ENCODE measurements at regions not wholly inside any gene's neighbourhood (a gene's known extent, or its start where the extent isn't known, plus 50 kb on each side); places are given as distances from the start of the nearest gene placed in this dataset.

GRCh38 chr12:116480210-116480810, 78.9 kb upstream of the MAP1LC3B2 start:
- ChIA-PET CTCF (no interaction called here), POLR2A (no interaction called here)
- TF ChIP-seq, protein P1, sequence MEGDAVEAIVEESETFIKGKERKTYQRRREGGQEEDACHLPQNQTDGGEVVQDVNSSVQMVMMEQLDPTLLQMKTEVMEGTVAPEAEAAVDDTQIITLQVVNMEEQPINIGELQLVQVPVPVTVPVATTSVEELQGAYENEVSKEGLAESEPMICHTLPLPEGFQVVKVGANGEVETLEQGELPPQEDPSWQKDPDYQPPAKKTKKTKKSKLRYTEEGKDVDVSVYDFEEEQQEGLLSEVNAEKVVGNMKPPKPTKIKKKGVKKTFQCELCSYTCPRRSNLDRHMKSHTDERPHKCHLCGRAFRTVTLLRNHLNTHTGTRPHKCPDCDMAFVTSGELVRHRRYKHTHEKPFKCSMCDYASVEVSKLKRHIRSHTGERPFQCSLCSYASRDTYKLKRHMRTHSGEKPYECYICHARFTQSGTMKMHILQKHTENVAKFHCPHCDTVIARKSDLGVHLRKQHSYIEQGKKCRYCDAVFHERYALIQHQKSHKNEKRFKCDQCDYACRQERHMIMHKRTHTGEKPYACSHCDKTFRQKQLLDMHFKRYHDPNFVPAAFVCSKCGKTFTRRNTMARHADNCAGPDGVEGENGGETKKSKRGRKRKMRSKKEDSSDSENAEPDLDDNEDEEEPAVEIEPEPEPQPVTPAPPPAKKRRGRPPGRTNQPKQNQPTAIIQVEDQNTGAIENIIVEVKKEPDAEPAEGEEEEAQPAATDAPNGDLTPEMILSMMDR (IDR thresholded peaks at IDR 0.05) = no peak
- Mint-ChIP-seq H3K4me3 (no peak overlapping the region), H3K27ac (no peak overlapping the region), H3K4me1 (ENCODE audit: low read depth) (peaks cover 6% of the 10 kb centered on the region), H3K27me3 (no peaks in the 10 kb centered on the region), H3K36me3 (ENCODE audit: low read depth) (no peaks in the 10 kb centered on the region), H3K9me3 (peaks cover 17% of the 10 kb centered on the region)
- intact Hi-C loops (cut with micrococcal nuclease) = no loop called here
- DNase-seq = no peak
- ATAC-seq = no peak

DNA sequence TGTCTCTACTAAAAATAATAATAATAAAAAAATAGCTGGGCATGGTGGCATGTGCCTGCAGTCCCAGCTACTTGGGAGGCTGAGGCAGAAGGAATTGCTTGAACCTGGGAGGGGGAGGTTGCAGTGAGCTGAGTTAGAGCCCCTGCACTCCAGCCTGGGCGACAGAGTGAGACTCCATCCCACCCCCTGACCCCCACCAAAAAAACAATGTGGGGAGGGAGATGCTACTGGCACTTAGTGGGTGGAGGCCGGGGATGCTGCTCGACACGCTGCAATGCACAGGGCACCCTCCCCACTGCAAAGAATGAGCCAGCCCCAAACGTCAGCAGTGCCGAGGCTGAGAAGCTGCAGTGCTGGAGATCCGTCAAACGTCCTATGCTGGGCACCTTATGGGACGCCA, 77.5 kb upstream of the MAP1LC3B2 start:
- H3K36me3 Mint-ChIP-seq (ENCODE audit: low read depth) = no peaks in the 10 kb centered on the region
- H3K4me1 Mint-ChIP-seq (ENCODE audit: low read depth) = peaks cover 6% of the 10 kb centered on the region
- no peak for DNase-seq
- H3K27ac Mint-ChIP-seq = no peak overlapping the region
- POLR2A ChIA-PET = interaction anchor here (0.6 kb wide), 1 partner anchor 135 kb away, joined by 3 read pairs; no protein-coding TSS in a partner anchor
- no peak for ATAC-seq
- TF ChIP-seq, protein P1 (IDR thresholded peaks at IDR 0.05) = no peak
- peaks cover 4% of the 10 kb centered on the region for H3K9me3 Mint-ChIP-seq
- CTCF ChIA-PET = no interaction called here
- intact Hi-C loops (cut with micrococcal nuclease) = no loop called here
- no peak overlapping the region for H3K4me3 Mint-ChIP-seq
- no peaks in the 10 kb centered on the region for H3K27me3 Mint-ChIP-seq

DNA sequence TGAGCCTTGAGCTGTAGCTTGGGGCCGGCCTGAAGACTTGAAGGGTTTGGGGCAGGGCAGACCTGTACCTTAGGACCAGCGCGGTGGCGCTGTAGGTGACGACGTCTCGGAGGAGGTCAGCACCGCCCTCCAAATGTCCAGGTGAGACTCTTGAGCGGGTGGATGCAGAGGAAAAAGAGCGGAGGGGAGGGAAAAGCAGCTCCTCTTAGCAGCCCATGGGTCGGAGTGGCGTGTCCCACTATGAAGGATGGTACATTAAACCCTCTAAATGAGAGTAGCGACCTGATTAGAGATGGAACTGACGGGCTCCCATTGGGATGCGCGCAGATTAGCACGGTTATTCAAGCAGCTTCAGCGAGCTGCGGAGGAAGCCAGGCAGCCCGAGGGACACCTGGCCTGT, 77.0 kb upstream of the MAP1LC3B2 start:
- Mint-ChIP-seq H3K9me3 (peaks cover 6% of the 10 kb centered on the region), H3K4me3 (no peak overlapping the region), H3K4me1 (ENCODE audit: low read depth) (peaks cover 6% of the 10 kb centered on the region), H3K36me3 (ENCODE audit: low read depth) (no peaks in the 10 kb centered on the region), H3K27ac (no peak overlapping the region), H3K27me3 (no peaks in the 10 kb centered on the region)
- intact Hi-C loops (cut with micrococcal nuclease) = no loop called here
- TF ChIP-seq, protein P1 (IDR thresholded peaks at IDR 0.05) = no peak
- ChIA-PET CTCF (no interaction called here), POLR2A (no interaction called here)
- ATAC-seq (no peak), DNase-seq (no peak)

- ChIA-PET CTCF (no interaction called here), POLR2A (no interaction called here)
- H3K4me3 Mint-ChIP-seq = no peak overlapping the region
- peaks cover 6% of the 10 kb centered on the region for H3K4me1 Mint-ChIP-seq (ENCODE audit: low read depth)
- ATAC-seq (no peak), DNase-seq (no peak)
- no peaks in the 10 kb centered on the region for H3K36me3 Mint-ChIP-seq (ENCODE audit: low read depth)
- peaks cover 8% of the 10 kb centered on the region for H3K9me3 Mint-ChIP-seq
- TF ChIP-seq, protein P1 (IDR thresholded peaks at IDR 0.05) = no peak
- intact Hi-C loops (cut with micrococcal nuclease) = no loop called here
- no peak overlapping the region for H3K27ac Mint-ChIP-seq
- no peaks in the 10 kb centered on the region for H3K27me3 Mint-ChIP-seq
Observed at GRCh38 chr12:116482859-116483258, 76.3 kb upstream of the MAP1LC3B2 start.

DNA sequence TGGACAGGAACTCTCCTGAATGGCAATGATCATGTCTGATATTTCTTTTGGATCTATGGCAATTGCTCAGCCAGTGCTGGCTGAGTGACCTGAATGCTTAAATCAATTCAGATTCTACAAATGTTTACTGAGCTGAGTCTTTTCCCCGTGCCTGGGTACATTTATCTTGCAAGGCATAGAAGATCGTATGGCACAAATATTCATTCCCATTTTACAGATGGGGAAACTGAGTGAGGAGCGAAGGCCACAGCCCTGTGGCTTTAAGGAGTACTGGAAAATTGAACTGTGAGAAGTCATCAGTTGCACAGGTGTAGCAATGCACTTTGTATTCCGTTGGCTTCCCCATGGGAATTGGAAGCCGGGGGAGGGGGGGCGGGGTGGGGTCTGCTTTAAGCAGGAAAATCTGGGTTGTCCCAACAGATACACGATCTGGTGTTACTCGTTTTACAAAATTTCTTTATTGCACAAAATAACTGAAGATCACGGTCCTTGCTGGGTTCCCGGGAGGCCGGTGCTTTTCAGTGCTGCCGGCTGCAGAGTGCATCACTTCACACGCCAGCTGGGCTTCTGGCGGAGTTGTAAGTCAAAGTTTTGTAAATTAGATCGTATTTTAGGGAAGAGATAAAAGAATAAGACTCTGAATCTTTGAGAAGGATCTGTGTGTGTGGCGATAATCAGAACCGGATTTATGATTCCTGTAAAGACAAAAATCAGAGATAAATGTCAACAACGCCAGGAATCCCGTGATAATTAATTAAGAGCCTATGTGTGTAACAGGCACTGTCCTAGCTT, 75.0 kb upstream of the MAP1LC3B2 start:
- peaks cover 13% of the 10 kb centered on the region for H3K9me3 Mint-ChIP-seq
- intact Hi-C loops (cut with micrococcal nuclease) = no loop called here
- CTCF ChIA-PET = interaction anchor here (1.1 kb wide), 1 partner anchor 125 kb away, joined by 3 read pairs; no protein-coding TSS in a partner anchor
- POLR2A ChIA-PET = no interaction called here
- H3K36me3 Mint-ChIP-seq (ENCODE audit: low read depth) = peaks cover 3% of the 10 kb centered on the region
- TF ChIP-seq, protein P1 (IDR thresholded peaks at IDR 0.05) = no peak
- DNase-seq (no peak), ATAC-seq (no peak)
- peaks cover 6% of the 10 kb centered on the region for H3K4me1 Mint-ChIP-seq (ENCODE audit: low read depth)
- no peaks in the 10 kb centered on the region for H3K27me3 Mint-ChIP-seq
- no peak overlapping the region for H3K4me3 Mint-ChIP-seq
- no peak overlapping the region for H3K27ac Mint-ChIP-seq
